ENCODE measurements at regions not wholly inside any gene's neighbourhood (a gene's known extent, or its start where the extent isn't known, plus 50 kb on each side); places are given as distances from the start of the nearest gene placed in this dataset.

- Histone ChIP-seq H3K4me3 (no peak overlapping the region), H3K9me3 (no peaks in the 10 kb centered on the region), H3K27ac (no peak overlapping the region), H3K27me3 (replicated peaks in 1 of 7) (no peaks in the 10 kb centered on the region), H3K36me3 (no peaks in the 10 kb centered on the region), H3K4me1 (no peaks in the 10 kb centered on the region)
- no peak for DNase-seq
- WGBS, 5 donors = 78 to 87% (median 82%) methylated on average over 5 of the region's 5 CpGs
- TF ChIP-seq POLR2AphosphoS5 (IDR thresholded peaks at IDR 0.05) (no peak), CTCF (IDR thresholded peaks at IDR 0.05 in 8 of 11, conservative IDR thresholded peaks at IDR 0.05 in 3 of 11) (no peak), POLR2A (IDR thresholded peaks at IDR 0.05) (no peak)
- intact Hi-C loops (cut with DNase I; ENCODE audit: low total_unique reads) = no loop called here
Measured at GRCh38 chr2:104635608-104636007, 218.3 kb upstream of the POU3F3 start.

GRCh38 chr2:104638190-104638858 is 215.6 kb upstream of the POU3F3 start:
- no peaks in the 10 kb centered on the region for H3K4me1 ChIP-seq
- no peaks in the 10 kb centered on the region for H3K9me3 ChIP-seq
- 69 to 79% (median 73%) methylated on average over 7 of the region's 7 CpGs for WGBS, 5 donors
- H3K4me3 ChIP-seq = no peak overlapping the region
- TF ChIP-seq POLR2A (IDR thresholded peaks at IDR 0.05) (no peak), CTCF (IDR thresholded peaks at IDR 0.05 in 8 of 11, conservative IDR thresholded peaks at IDR 0.05 in 3 of 11) (no peak), POLR2AphosphoS5 (IDR thresholded peaks at IDR 0.05) (no peak)
- intact Hi-C loops (cut with DNase I; ENCODE audit: low total_unique reads) = no loop called here
- no peak for DNase-seq
- no peaks in the 10 kb centered on the region for H3K36me3 ChIP-seq
- no peaks in the 10 kb centered on the region for H3K27me3 ChIP-seq (replicated peaks in 1 of 7)
- H3K27ac ChIP-seq = no peak overlapping the region

DNA sequence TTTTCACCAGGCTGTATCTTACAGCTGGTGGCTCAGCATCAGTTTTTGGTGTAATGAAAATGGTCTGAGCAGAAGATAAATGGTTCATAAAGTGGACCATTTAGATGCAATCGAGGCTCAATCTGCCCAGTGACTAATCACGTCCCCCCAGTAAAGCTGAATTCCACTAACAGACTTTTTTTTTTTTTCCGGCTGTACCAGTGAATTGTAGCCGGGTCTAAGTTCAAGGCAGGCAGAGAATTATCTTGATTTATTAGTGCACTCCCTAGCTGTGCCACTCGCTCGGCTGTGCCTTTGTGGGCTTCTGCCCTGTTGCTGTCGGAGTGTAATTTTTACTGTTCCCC is 215.1 kb upstream of the POU3F3 start:
- no peak overlapping the region for H3K27ac ChIP-seq
- 59 to 79% (median 71%) methylated on average over 7 of the region's 7 CpGs for WGBS, 5 donors
- H3K9me3 ChIP-seq = no peaks in the 10 kb centered on the region
- TF ChIP-seq CTCF (IDR thresholded peaks at IDR 0.05 in 8 of 11, conservative IDR thresholded peaks at IDR 0.05 in 3 of 11) (no peak), POLR2AphosphoS5 (IDR thresholded peaks at IDR 0.05) (no peak), POLR2A (IDR thresholded peaks at IDR 0.05) (no peak)
- H3K27me3 ChIP-seq (replicated peaks in 1 of 7) = no peaks in the 10 kb centered on the region
- no peaks in the 10 kb centered on the region for H3K36me3 ChIP-seq
- no peaks in the 10 kb centered on the region for H3K4me1 ChIP-seq
- DNase-seq = no peak
- H3K4me3 ChIP-seq = no peak overlapping the region
- intact Hi-C loops (cut with DNase I; ENCODE audit: low total_unique reads) = no loop called here

DNA sequence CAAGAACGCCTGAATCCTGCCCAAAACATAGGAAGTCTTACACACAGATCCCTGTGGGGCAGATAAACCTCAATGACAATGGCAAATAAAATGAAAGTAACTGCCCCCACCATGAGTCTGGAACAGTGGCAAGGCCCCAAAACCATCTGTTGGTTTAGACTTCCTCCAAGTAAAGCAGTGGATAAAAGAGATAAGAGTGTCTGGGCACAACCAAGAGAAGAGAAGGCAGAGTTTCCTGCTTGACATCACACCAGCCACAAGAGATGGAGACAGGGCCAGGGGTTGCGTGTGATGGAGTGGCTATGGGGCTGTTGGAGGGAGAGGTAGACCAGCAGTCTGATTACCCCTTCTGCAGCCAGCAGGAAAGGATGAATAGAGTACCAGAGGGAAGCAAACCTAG is 212.1 kb upstream of the POU3F3 start:
- 30 to 41% (median 32%) methylated on average over 2 of the region's 2 CpGs for WGBS, 5 donors
- Histone ChIP-seq H3K27me3 (replicated peaks in 1 of 7) (no peaks in the 10 kb centered on the region), H3K9me3 (no peaks in the 10 kb centered on the region), H3K36me3 (no peaks in the 10 kb centered on the region), H3K4me1 (no peaks in the 10 kb centered on the region), H3K4me3 (no peak overlapping the region), H3K27ac (no peak overlapping the region)
- TF ChIP-seq POLR2AphosphoS5 (IDR thresholded peaks at IDR 0.05) (no peak), POLR2A (IDR thresholded peaks at IDR 0.05) (no peak), CTCF (IDR thresholded peaks at IDR 0.05 in 8 of 11, conservative IDR thresholded peaks at IDR 0.05 in 3 of 11) (no peak)
- DNase-seq = no peak
- intact Hi-C loops (cut with DNase I; ENCODE audit: low total_unique reads) = no loop called here

Measured in spleen (tissue), 11 donors.